Calu3 (cell line): ENCODE measurements at regions not wholly inside any gene's neighbourhood (a gene's known extent, or its start where the extent isn't known, plus 50 kb on each side); places are given as distances from the start of the nearest gene placed in this dataset.
A peak's percentile ranks its signal among the peaks of the same experiment; 100 is the strongest.

Experiments used
- BruUV-seq: library from RNA; stranded (reverse); fragments of 400-500 nt; replicated peaks from 2 replicates; lab custom pipeline; 2021; lab: Mats Ljungman, UMichigan
- CTCF ChIA-PET: fragments of 300-600 bp; sonication (Branson Sonifier 250); formaldehyde crosslinking; loops from one replicate; lab custom pipeline; 2022; ENCODE audit warnings: antibody characterized with exemption; lab: Charles Lee
- DNase-seq: peaks from one replicate; pipeline ENCODE4 v3.0.0; 2022
- H3K27ac Mint-ChIP-seq: one replicate; pipeline ENCODE4 v1.8.0; 2022; ENCODE audit warnings: mixed read lengths; ENCODE audit not compliant: unreplicated experiment
- H3K27me3 Mint-ChIP-seq: one replicate; pipeline ENCODE4 v1.8.0; 2022; ENCODE audit warnings: mixed read lengths; ENCODE audit not compliant: unreplicated experiment
- H3K36me3 Mint-ChIP-seq: one replicate; pipeline ENCODE4 v1.8.0; 2022; ENCODE audit warnings: mild to moderate bottlenecking, moderate library complexity, mixed read lengths; ENCODE audit not compliant: insufficient read depth, unreplicated experiment
- H3K4me1 Mint-ChIP-seq: one replicate; pipeline ENCODE4 v1.8.0; 2022; ENCODE audit warnings: mild to moderate bottlenecking, low read depth, mixed read lengths; ENCODE audit not compliant: unreplicated experiment
- H3K4me3 Mint-ChIP-seq: one replicate; pipeline ENCODE4 v1.8.0; 2022; ENCODE audit warnings: mild to moderate bottlenecking, low read depth, moderate library complexity, mixed read lengths; ENCODE audit not compliant: unreplicated experiment
- H3K9me3 Mint-ChIP-seq: one replicate; pipeline ENCODE4 v1.8.0; 2022; ENCODE audit warnings: low read depth, mixed read lengths; ENCODE audit not compliant: unreplicated experiment
- intact Hi-C: fragments of 100-400 bp; cut with micrococcal nuclease; formaldehyde crosslinking; loops from one replicate; pipeline ENCODE4 v1.10.0; 2022; ENCODE audit not compliant: unreplicated experiment
- TF ChIP-seq, protein P1 (sequence below): fragments of 200-600 bp; IDR thresholded peaks from one replicate; pipeline ENCODE4 v1.8.0; 2022; ENCODE audit warnings: antibody characterized with exemption; ENCODE audit not compliant: unreplicated experiment

DNA sequence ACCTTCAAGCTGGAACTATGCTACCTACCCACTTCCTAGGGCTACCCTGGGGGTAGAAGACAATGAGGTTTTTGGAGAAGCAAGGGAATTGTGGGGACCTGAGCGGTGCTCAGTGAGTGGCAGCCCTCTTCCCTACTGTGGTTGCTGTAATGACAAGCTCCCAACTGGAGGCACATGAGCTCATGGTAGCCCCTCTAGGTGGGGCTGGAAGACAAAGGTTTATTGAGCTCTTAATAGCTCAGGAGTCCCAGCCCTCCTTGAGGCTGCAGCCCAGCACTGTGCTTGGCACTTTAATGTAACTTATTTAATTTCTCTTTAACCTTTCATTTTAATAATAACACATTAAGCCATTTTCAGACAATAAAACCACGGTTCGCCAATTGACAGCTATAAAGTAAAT lies 528.9 kb downstream of the OMA1 start:
- intact Hi-C loops = no loop called here
- no peaks in the 10 kb centered on the region for H3K36me3 Mint-ChIP-seq
- no TSS peak for BruUV-seq
- no peak overlapping the region for H3K27ac Mint-ChIP-seq
- CTCF ChIA-PET = no interaction called here
- H3K9me3 Mint-ChIP-seq = peaks cover 2% of the 10 kb centered on the region
- H3K4me1 Mint-ChIP-seq = no peaks in the 10 kb centered on the region
- TF ChIP-seq, protein P1, sequence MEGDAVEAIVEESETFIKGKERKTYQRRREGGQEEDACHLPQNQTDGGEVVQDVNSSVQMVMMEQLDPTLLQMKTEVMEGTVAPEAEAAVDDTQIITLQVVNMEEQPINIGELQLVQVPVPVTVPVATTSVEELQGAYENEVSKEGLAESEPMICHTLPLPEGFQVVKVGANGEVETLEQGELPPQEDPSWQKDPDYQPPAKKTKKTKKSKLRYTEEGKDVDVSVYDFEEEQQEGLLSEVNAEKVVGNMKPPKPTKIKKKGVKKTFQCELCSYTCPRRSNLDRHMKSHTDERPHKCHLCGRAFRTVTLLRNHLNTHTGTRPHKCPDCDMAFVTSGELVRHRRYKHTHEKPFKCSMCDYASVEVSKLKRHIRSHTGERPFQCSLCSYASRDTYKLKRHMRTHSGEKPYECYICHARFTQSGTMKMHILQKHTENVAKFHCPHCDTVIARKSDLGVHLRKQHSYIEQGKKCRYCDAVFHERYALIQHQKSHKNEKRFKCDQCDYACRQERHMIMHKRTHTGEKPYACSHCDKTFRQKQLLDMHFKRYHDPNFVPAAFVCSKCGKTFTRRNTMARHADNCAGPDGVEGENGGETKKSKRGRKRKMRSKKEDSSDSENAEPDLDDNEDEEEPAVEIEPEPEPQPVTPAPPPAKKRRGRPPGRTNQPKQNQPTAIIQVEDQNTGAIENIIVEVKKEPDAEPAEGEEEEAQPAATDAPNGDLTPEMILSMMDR = no peak
- no peak for DNase-seq
- H3K27me3 Mint-ChIP-seq = no peaks in the 10 kb centered on the region
- H3K4me3 Mint-ChIP-seq = no peak overlapping the region

DNA sequence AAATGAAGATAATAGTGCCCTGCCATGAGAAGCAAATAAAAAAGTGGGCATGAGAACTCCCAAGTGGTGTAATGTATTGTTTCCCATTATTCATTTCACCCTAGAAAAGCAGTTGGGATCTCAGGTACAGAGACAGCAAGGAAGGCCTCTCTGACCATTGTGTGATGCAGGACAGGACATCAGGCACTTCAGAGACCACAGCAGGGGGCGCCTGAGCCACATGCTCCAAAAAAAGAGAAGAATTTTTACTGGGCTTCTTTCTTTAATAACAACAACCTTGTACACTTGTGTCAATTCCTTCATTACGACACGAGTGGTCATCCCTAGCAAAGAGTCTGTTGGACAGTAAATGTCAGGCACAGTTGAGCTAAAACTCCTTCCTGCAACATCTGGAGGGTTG lies 533.3 kb downstream of the OMA1 start:
- no TSS peak for BruUV-seq
- intact Hi-C loops = loop anchor here (1.0 kb wide), 1 partner anchor 150 kb away; no protein-coding TSS in a partner anchor
- DNase-seq = peak; percentile 49
- TF ChIP-seq, protein P1 = peak; percentile 49
- CTCF ChIA-PET = interaction anchor here (0.6 kb wide), 1 partner anchor 1291 kb away, joined by 4 read pairs; no protein-coding TSS in a partner anchor
- Mint-ChIP-seq H3K4me1 (no peaks in the 10 kb centered on the region), H3K27me3 (no peaks in the 10 kb centered on the region), H3K9me3 (no peaks in the 10 kb centered on the region), H3K36me3 (no peaks in the 10 kb centered on the region), H3K27ac (no peak overlapping the region), H3K4me3 (no peak overlapping the region)

DNA sequence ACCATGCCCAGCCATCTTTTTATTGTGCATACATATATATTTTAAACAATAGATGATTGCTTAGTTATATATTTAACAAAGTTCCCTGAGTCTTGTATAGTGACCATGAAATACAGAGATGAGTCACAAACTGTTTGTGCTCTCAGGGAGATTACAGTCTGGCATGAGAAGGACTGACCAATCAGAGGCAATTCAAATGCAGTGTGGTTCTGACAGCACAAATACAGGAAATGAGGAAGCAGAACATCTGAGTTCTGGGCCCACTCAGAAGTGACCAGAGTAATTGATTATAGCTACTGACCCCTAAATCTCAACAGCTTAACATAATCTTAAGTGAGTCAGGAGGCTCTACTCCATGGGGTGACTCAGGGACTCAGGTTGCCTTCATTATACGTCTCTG lies 534.5 kb downstream of the OMA1 start:
- intact Hi-C loops = no loop called here
- H3K4me1 Mint-ChIP-seq = no peaks in the 10 kb centered on the region
- DNase-seq = no peak
- TF ChIP-seq, protein P1 = no peak
- no peaks in the 10 kb centered on the region for H3K36me3 Mint-ChIP-seq
- no peak overlapping the region for H3K27ac Mint-ChIP-seq
- no peak overlapping the region for H3K4me3 Mint-ChIP-seq
- H3K27me3 Mint-ChIP-seq = no peaks in the 10 kb centered on the region
- BruUV-seq = no TSS peak
- CTCF ChIA-PET = no interaction called here
- no peaks in the 10 kb centered on the region for H3K9me3 Mint-ChIP-seq

DNA sequence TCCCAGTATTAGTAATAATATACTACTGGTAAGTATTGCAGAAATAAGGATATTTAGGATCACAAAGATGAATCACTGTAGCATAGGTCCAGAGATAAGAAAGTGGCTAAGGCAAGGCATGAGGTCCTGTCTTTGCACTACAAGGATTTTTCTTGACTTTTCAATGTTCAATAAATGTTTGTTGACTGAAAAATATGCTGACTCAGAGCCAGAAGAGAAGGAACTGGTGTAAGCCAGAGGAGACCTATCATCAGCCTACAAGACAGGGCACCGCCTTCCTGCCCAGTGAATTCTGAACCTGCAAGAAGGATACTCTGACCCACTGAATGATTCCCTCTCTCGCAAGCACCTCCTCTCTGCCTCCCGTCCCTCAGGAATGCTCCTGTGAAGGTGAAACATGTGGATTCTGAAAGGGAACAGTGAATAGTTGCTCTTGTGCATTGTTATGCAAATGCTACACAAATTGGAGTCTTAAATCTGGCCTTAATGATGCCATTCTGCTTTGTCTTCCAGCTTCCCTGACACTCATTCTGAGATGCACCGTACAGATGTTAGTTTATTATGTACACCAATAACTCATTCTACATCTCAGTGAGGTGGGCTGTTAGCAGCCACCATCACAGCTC lies 540.0 kb downstream of the OMA1 start:
- Mint-ChIP-seq H3K4me1 (no peaks in the 10 kb centered on the region), H3K27ac (no peak overlapping the region), H3K36me3 (no peaks in the 10 kb centered on the region), H3K4me3 (no peak overlapping the region), H3K9me3 (no peaks in the 10 kb centered on the region), H3K27me3 (peaks cover 14% of the 10 kb centered on the region)
- intact Hi-C loops = no loop called here
- CTCF ChIA-PET = no interaction called here
- no peak for DNase-seq
- no TSS peak for BruUV-seq
- TF ChIP-seq, protein P1 = no peak
